ENCODE measurements at regions not wholly inside any gene's neighbourhood (a gene's known extent, or its start where the extent isn't known, plus 50 kb on each side); places are given as distances from the start of the nearest gene placed in this dataset.

DNA sequence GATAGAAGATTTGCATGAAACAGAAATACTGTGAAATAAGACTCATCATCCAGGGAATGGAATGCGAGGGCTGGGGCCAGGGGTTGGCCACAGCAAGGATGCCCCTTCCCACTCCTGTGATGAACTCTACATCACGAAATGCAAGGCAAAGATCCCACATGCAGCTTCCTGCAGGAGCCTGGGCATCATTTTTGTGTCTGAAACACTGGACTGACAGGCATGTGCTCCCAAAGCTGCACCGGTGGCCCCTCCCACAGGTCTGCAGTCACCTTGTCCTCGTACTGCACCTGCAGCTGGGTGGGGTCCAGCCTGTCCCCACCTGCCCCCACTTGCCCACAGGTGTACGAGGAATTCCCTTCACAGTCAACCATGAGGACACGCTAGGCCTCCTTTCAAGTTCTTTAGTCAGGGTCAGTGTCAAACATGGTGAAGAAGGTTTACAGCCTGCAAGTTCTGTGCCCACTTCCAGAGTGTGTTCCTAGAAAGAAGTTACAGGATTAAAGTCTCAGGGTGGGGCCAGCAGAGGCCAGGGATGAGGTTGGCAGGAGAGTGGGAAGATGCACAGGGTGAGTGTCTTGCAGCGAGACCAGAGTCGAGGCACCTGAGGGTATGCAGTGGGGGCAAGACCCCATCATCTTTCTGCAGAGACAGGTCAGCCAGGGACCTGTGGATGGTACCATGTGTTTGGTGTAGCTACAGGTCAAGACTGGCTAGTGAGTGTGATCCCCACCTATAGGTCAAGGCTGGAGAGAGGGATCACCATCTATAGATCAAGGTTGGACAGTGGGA is 155.0 kb upstream of the IRX2 start:
- Mint-ChIP-seq H3K4me3 (ENCODE audit: low read depth) (no peak overlapping the region), H3K4me1 (ENCODE audit: low read depth) (no peaks in the 10 kb centered on the region), H3K36me3 (ENCODE audit: low read depth) (no peaks in the 10 kb centered on the region), H3K27me3 (ENCODE audit: low read depth) (no peaks in the 10 kb centered on the region), H3K9me3 (peaks cover 10% of the 10 kb centered on the region), H3K27ac (no peak overlapping the region)
- intact Hi-C loops (cut with micrococcal nuclease): no loop called here
- no peak for DNase-seq (ENCODE audit: low spot score)

DNA sequence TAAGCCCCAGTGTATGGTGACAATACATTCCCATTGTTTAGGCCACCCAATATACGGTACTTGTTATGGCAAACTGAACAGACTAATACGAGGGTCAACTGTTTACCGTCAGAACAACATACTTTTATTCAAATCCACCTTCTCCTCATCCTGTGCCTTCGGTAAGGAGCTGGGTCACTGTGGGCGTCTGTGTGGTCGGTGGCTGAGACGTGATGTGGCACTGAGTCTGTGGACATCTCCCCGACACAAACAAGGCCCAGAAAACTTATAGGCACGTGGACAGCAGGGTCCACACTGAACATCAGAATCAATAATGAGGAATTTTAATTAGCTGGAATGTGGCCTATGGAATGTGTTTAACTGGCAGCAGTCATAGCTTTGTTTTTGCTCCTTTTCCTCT is 154.3 kb upstream of the IRX2 start:
- no peaks in the 10 kb centered on the region for H3K4me1 Mint-ChIP-seq (ENCODE audit: low read depth)
- H3K4me3 Mint-ChIP-seq (ENCODE audit: low read depth): no peak overlapping the region
- H3K27ac Mint-ChIP-seq: no peak overlapping the region
- no peak for DNase-seq (ENCODE audit: low spot score)
- no peaks in the 10 kb centered on the region for H3K36me3 Mint-ChIP-seq (ENCODE audit: low read depth)
- H3K9me3 Mint-ChIP-seq: peaks cover 10% of the 10 kb centered on the region
- no peaks in the 10 kb centered on the region for H3K27me3 Mint-ChIP-seq (ENCODE audit: low read depth)
- intact Hi-C loops (cut with micrococcal nuclease): no loop called here

GRCh38 chr5:2904956-2905355 is 153.5 kb upstream of the IRX2 start:
- no peak overlapping the region for H3K27ac Mint-ChIP-seq
- H3K9me3 Mint-ChIP-seq: peaks cover 10% of the 10 kb centered on the region
- no peak overlapping the region for H3K4me3 Mint-ChIP-seq (ENCODE audit: low read depth)
- no peak for DNase-seq (ENCODE audit: low spot score)
- intact Hi-C loops (cut with micrococcal nuclease): no loop called here
- H3K27me3 Mint-ChIP-seq (ENCODE audit: low read depth): no peaks in the 10 kb centered on the region
- no peaks in the 10 kb centered on the region for H3K36me3 Mint-ChIP-seq (ENCODE audit: low read depth)
- H3K4me1 Mint-ChIP-seq (ENCODE audit: low read depth): no peaks in the 10 kb centered on the region

GRCh38 chr5:2904399-2904798 is 152.9 kb upstream of the IRX2 start:
- H3K4me1 Mint-ChIP-seq (ENCODE audit: low read depth): no peaks in the 10 kb centered on the region
- H3K9me3 Mint-ChIP-seq: peaks cover 10% of the 10 kb centered on the region
- no peaks in the 10 kb centered on the region for H3K36me3 Mint-ChIP-seq (ENCODE audit: low read depth)
- DNase-seq (ENCODE audit: low spot score): no peak
- intact Hi-C loops (cut with micrococcal nuclease): no loop called here
- H3K27ac Mint-ChIP-seq: no peak overlapping the region
- H3K4me3 Mint-ChIP-seq (ENCODE audit: low read depth): no peak overlapping the region
- H3K27me3 Mint-ChIP-seq (ENCODE audit: low read depth): no peaks in the 10 kb centered on the region

DNA sequence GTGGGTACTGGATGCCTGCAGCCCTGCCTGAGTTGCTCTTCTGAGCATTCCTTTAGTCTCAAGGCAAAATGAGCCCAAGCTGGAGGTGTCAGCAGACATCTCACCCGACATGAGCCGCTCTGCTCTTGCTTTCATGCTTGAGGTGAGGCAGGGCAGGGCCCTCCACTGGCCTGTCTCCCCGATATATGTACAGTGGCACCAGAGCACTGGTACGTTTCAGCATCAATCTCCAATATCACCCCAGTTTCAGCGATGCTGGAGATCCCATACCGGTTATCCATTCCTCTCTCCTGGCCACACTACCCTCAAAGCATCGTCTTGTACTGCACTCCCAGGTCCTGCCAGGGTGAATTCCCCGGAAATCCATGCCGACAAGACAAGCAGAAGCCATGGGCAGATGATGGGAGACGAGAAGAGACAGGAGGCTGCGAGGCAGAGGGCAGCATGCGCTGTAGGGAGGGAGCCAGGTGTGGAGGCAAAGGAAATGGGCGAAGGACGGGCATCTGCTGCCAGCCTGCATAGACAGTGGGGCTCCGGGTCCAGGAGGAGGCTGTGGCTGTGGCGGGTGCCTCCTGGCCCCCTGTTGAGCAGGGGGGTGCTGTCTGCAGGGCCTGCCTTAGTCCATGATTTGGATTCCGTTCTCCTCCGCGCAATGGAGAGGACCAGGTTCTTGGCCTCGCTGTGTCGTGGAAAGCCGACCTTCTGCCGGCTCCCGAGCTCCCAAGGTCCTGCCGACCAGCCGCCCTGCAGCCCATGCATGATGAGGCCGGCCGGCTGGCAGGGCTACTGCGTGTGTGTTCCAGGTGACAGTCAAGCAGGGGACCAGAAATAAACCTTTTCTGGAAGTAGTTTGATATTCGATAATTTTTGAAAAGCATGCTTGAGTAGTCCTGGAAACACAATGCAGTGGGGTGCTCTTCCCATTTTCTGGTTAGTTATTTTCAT is 152.2 kb upstream of the IRX2 start:
- no peak overlapping the region for H3K4me3 Mint-ChIP-seq (ENCODE audit: low read depth)
- peaks cover 16% of the 10 kb centered on the region for H3K9me3 Mint-ChIP-seq
- DNase-seq (ENCODE audit: low spot score): no peak
- H3K4me1 Mint-ChIP-seq (ENCODE audit: low read depth): no peaks in the 10 kb centered on the region
- no peaks in the 10 kb centered on the region for H3K27me3 Mint-ChIP-seq (ENCODE audit: low read depth)
- intact Hi-C loops (cut with micrococcal nuclease): no loop called here
- no peak overlapping the region for H3K27ac Mint-ChIP-seq
- H3K36me3 Mint-ChIP-seq (ENCODE audit: low read depth): no peaks in the 10 kb centered on the region

DNA sequence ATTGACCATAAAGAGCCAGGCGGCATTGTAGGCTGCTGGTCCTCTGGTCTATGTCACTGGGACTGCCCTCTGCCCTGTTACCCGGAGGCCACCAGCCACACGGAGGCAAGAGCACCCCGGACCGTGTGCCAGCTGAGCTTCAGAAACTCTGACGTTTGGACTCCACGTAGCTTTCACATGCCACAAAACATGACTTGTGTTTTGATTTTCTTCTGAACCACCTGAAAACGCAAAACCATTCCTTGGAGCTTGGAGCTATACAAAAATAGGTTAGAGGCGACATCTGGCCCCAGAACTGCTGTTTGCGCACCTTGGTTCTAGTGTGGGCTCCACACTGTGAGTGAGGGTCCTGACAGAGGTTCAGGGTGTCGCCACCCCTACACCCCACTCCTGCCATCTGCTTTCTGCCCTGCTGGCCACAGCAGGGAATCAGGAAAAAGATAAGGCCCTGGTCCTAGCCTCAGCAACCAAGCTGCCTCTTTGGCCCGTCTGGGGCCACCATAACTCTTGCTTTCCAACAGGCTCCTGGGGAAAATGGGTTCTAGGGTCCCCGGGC is 151.3 kb upstream of the IRX2 start:
- no peaks in the 10 kb centered on the region for H3K36me3 Mint-ChIP-seq (ENCODE audit: low read depth)
- intact Hi-C loops (cut with micrococcal nuclease): no loop called here
- peaks cover 16% of the 10 kb centered on the region for H3K9me3 Mint-ChIP-seq
- H3K4me3 Mint-ChIP-seq (ENCODE audit: low read depth): no peak overlapping the region
- no peak overlapping the region for H3K27ac Mint-ChIP-seq
- no peak for DNase-seq (ENCODE audit: low spot score)
- no peaks in the 10 kb centered on the region for H3K4me1 Mint-ChIP-seq (ENCODE audit: low read depth)
- H3K27me3 Mint-ChIP-seq (ENCODE audit: low read depth): no peaks in the 10 kb centered on the region

- H3K27ac Mint-ChIP-seq: no peak overlapping the region
- H3K4me1 Mint-ChIP-seq (ENCODE audit: low read depth): no peaks in the 10 kb centered on the region
- H3K4me3 Mint-ChIP-seq (ENCODE audit: low read depth): no peak overlapping the region
- no peaks in the 10 kb centered on the region for H3K27me3 Mint-ChIP-seq (ENCODE audit: low read depth)
- intact Hi-C loops (cut with micrococcal nuclease): no loop called here
- no peaks in the 10 kb centered on the region for H3K36me3 Mint-ChIP-seq (ENCODE audit: low read depth)
- H3K9me3 Mint-ChIP-seq: peaks cover 16% of the 10 kb centered on the region
- no peak for DNase-seq (ENCODE audit: low spot score)
Measured at GRCh38 chr5:2902186-2902585, 150.7 kb upstream of the IRX2 start.

DNA sequence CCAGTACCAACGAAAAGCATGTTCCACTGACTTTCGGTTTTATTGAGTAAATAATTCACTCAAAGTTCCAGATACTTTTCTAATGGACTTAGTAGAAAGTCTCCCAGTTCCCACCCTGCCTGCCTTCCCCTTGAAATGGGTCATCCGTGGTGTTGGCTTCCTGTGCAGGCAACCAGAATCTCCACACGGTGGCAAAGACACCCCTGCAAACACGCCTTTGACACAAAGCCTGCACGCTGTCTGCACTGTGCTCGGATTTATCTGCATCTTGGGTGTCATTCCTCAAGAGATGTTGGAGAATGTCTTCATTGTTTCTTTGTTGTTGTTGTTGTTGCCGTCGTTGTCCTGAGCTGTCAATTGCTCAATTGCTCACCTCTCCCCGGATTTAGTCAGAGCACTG is 150.0 kb upstream of the IRX2 start:
- Mint-ChIP-seq H3K27ac (no peak overlapping the region), H3K9me3 (peaks cover 16% of the 10 kb centered on the region), H3K27me3 (ENCODE audit: low read depth) (no peaks in the 10 kb centered on the region), H3K36me3 (ENCODE audit: low read depth) (no peaks in the 10 kb centered on the region), H3K4me3 (ENCODE audit: low read depth) (no peak overlapping the region), H3K4me1 (ENCODE audit: low read depth) (no peaks in the 10 kb centered on the region)
- no peak for DNase-seq (ENCODE audit: low spot score)
- intact Hi-C loops (cut with micrococcal nuclease): no loop called here

DNA sequence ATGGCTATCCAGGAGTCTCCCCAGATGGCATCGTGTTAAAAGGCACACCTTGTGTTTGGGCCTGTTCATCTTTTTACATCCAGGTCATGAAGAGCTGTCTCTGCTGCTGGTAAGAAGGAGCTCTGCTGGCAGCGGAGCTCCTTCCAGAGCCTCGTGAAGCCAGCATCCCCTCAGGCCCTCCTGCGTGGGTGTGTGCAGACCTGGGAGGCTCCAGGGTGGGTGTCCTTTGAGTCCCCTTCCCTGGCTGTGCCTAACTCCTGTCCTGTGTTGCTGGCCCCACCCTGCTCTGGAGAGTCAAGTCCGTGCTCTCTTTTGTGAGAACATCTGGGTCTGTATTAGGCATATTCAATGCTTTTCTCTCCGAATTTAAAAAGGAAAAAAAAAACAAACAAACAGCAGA is 149.6 kb upstream of the IRX2 start:
- Mint-ChIP-seq H3K4me3 (ENCODE audit: low read depth) (no peak overlapping the region), H3K36me3 (ENCODE audit: low read depth) (no peaks in the 10 kb centered on the region), H3K9me3 (peaks cover 16% of the 10 kb centered on the region), H3K27ac (no peak overlapping the region), H3K4me1 (ENCODE audit: low read depth) (no peaks in the 10 kb centered on the region), H3K27me3 (ENCODE audit: low read depth) (no peaks in the 10 kb centered on the region)
- intact Hi-C loops (cut with micrococcal nuclease): no loop called here
- no peak for DNase-seq (ENCODE audit: low spot score)

GRCh38 chr5:2900360-2900759 is 148.9 kb upstream of the IRX2 start:
- no peaks in the 10 kb centered on the region for H3K27me3 Mint-ChIP-seq (ENCODE audit: low read depth)
- H3K4me1 Mint-ChIP-seq (ENCODE audit: low read depth): no peaks in the 10 kb centered on the region
- intact Hi-C loops (cut with micrococcal nuclease): no loop called here
- no peak for DNase-seq (ENCODE audit: low spot score)
- H3K27ac Mint-ChIP-seq: no peak overlapping the region
- no peaks in the 10 kb centered on the region for H3K36me3 Mint-ChIP-seq (ENCODE audit: low read depth)
- peaks cover 16% of the 10 kb centered on the region for H3K9me3 Mint-ChIP-seq
- H3K4me3 Mint-ChIP-seq (ENCODE audit: low read depth): no peak overlapping the region

GRCh38 chr5:2899311-2899710 is 147.8 kb upstream of the IRX2 start:
- H3K27ac Mint-ChIP-seq: no peak overlapping the region

DNA sequence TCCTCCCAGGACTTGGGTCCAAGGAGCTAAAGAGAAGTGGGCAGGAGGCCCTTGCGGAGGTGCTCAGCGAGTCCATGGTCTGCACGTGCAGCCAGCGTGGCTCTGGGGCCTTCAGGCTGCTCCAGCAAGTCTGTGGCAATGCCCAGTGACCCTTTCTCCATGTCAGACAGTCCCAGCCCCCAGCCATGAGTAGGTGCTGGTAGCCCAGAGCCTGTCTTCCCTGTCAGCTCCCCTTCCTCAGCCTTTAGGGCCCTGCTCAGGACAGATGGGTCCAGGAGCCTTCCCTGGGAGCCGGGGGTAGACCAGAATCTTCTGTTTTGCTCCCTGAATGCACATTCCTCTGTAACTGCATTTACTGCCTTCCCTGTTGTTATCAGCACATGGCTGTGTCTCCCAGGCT is 147.2 kb upstream of the IRX2 start:
- H3K4me1 Mint-ChIP-seq (ENCODE audit: low read depth): no peaks in the 10 kb centered on the region
- no peaks in the 10 kb centered on the region for H3K36me3 Mint-ChIP-seq (ENCODE audit: low read depth)
- H3K9me3 Mint-ChIP-seq: peaks cover 20% of the 10 kb centered on the region
- intact Hi-C loops (cut with micrococcal nuclease): no loop called here
- no peak overlapping the region for H3K4me3 Mint-ChIP-seq (ENCODE audit: low read depth)
- DNase-seq (ENCODE audit: low spot score): no peak
- H3K27ac Mint-ChIP-seq: no peak overlapping the region
- H3K27me3 Mint-ChIP-seq (ENCODE audit: low read depth): no peaks in the 10 kb centered on the region

More at GRCh38 chr5:2899311-2899710, 147.8 kb upstream of the IRX2 start:
- Mint-ChIP-seq H3K27me3 (ENCODE audit: low read depth) (no peaks in the 10 kb centered on the region), H3K9me3 (peaks cover 16% of the 10 kb centered on the region), H3K4me1 (ENCODE audit: low read depth) (no peaks in the 10 kb centered on the region), H3K4me3 (ENCODE audit: low read depth) (no peak overlapping the region), H3K36me3 (ENCODE audit: low read depth) (no peaks in the 10 kb centered on the region)
- no peak for DNase-seq (ENCODE audit: low spot score)
- intact Hi-C loops (cut with micrococcal nuclease): no loop called here
